ENCODE measurements at regions not wholly inside any gene's neighbourhood (a gene's known extent, or its start where the extent isn't known, plus 50 kb on each side); places are given as distances from the start of the nearest gene placed in this dataset.

DNA sequence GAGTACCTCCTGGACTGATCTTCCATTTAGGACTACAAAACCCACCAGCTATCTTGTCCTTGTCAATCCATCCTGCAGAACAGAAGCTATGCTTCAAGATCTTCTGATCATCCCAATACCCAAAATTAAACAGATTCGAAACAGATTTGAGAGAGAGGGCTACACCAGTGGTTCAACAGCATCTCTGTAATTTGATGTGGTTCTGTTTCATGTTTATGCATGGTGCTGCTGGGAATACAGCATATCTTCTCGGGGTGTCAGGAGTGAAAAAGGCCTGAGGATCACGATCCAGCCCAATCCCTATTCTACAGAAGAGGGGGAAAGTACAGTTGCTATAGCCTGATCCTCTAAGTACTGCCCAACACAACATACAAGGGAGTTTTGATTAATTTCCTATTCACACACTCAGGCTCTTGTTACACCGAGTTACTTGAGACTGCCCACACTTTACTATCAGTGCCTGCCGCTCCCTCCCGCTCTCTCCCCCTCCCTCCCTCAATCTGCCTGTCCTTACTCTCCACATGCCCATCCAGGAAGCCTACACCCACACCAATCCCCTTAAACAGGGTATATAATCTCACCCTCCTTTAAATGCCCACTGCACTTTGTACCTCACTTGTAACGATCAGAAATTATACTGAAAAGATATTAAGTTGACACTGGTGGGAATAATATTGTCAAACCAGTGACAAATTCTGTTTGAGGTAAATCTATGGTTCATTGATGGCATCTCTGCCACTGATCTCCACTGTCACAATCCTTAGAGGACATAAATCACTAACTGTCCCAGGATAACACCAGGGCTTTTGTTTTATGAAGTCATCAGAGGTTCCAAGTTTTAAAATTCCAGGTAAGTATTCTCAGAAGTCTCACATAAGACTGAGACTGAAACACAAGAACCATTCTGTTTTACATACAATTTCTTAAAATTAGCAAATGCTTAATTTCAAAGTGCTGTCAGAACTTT lies 89.3 kb upstream of the PLEKHM1 start (continued):
- TF ChIP-seq, protein P1, sequence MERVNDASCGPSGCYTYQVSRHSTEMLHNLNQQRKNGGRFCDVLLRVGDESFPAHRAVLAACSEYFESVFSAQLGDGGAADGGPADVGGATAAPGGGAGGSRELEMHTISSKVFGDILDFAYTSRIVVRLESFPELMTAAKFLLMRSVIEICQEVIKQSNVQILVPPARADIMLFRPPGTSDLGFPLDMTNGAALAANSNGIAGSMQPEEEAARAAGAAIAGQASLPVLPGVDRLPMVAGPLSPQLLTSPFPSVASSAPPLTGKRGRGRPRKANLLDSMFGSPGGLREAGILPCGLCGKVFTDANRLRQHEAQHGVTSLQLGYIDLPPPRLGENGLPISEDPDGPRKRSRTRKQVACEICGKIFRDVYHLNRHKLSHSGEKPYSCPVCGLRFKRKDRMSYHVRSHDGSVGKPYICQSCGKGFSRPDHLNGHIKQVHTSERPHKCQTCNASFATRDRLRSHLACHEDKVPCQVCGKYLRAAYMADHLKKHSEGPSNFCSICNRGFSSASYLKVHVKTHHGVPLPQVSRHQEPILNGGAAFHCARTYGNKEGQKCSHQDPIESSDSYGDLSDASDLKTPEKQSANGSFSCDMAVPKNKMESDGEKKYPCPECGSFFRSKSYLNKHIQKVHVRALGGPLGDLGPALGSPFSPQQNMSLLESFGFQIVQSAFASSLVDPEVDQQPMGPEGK (tag by site-specific recombination; IDR thresholded peaks at IDR 0.05), result peak; percentile 61
- peak; percentile 99 for TF ChIP-seq MZF1 (tag by site-specific recombination; IDR thresholded peaks at IDR 0.05; ENCODE audit: borderline replicate concordance)
- TF ChIP-seq SP7 (tag by site-specific recombination; IDR thresholded peaks at IDR 0.05), result peak; percentile 87
- TF ChIP-seq ZNF335 (tag by site-specific recombination; conservative IDR thresholded peaks at IDR 0.05), result peak; percentile 35
- no peak for TF ChIP-seq ZNF510 (tag by site-specific recombination; IDR thresholded peaks at IDR 0.05; ENCODE audit: insufficient replicate concordance)
- no peak for TF ChIP-seq ZNF514 (tag by site-specific recombination; IDR thresholded peaks at IDR 0.05)
- TF ChIP-seq ZNF658 (tag by site-specific recombination; IDR thresholded peaks at IDR 0.05), result no peak
- TF ChIP-seq ZNF670 (tag by site-specific recombination; IDR thresholded peaks at IDR 0.05; ENCODE audit: low read depth), result no peak
- TF ChIP-seq ZNF202 (tag by site-specific recombination; IDR thresholded peaks at IDR 0.05; ENCODE audit: borderline replicate concordance), result no peak
- TF ChIP-seq ZBTB48 (tag by site-specific recombination; IDR thresholded peaks at IDR 0.05), result 0 out of 2 replicates have a peak, but pooled peaks have one; percentile 32
- no peak for TF ChIP-seq ZNF221 (tag by site-specific recombination; IDR thresholded peaks at IDR 0.05; ENCODE audit: borderline replicate concordance)
- no peak for TF ChIP-seq ZNF112 (tag by site-specific recombination; IDR thresholded peaks at IDR 0.05)
- no peak for TF ChIP-seq ZNF624 (tag by site-specific recombination; IDR thresholded peaks at IDR 0.05)
- TF ChIP-seq, protein P2, sequence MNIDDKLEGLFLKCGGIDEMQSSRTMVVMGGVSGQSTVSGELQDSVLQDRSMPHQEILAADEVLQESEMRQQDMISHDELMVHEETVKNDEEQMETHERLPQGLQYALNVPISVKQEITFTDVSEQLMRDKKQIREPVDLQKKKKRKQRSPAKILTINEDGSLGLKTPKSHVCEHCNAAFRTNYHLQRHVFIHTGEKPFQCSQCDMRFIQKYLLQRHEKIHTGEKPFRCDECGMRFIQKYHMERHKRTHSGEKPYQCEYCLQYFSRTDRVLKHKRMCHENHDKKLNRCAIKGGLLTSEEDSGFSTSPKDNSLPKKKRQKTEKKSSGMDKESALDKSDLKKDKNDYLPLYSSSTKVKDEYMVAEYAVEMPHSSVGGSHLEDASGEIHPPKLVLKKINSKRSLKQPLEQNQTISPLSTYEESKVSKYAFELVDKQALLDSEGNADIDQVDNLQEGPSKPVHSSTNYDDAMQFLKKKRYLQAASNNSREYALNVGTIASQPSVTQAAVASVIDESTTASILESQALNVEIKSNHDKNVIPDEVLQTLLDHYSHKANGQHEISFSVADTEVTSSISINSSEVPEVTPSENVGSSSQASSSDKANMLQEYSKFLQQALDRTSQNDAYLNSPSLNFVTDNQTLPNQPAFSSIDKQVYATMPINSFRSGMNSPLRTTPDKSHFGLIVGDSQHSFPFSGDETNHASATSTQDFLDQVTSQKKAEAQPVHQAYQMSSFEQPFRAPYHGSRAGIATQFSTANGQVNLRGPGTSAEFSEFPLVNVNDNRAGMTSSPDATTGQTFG (tag by site-specific recombination; IDR thresholded peaks at IDR 0.05; ENCODE audit: borderline replicate concordance), result no peak
- TF ChIP-seq EGR2 (tag by site-specific recombination; IDR thresholded peaks at IDR 0.05; ENCODE audit: low read depth), result peak; percentile 96
- no peak for TF ChIP-seq ZNF623 (tag by site-specific recombination; IDR thresholded peaks at IDR 0.05)
- TF ChIP-seq, protein P3, sequence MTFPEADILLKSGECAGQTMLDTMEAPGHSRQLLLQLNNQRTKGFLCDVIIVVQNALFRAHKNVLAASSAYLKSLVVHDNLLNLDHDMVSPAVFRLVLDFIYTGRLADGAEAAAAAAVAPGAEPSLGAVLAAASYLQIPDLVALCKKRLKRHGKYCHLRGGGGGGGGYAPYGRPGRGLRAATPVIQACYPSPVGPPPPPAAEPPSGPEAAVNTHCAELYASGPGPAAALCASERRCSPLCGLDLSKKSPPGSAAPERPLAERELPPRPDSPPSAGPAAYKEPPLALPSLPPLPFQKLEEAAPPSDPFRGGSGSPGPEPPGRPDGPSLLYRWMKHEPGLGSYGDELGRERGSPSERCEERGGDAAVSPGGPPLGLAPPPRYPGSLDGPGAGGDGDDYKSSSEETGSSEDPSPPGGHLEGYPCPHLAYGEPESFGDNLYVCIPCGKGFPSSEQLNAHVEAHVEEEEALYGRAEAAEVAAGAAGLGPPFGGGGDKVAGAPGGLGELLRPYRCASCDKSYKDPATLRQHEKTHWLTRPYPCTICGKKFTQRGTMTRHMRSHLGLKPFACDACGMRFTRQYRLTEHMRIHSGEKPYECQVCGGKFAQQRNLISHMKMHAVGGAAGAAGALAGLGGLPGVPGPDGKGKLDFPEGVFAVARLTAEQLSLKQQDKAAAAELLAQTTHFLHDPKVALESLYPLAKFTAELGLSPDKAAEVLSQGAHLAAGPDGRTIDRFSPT (tag by site-specific recombination; IDR thresholded peaks at IDR 0.05), result peak; percentile 81
- TF ChIP-seq ZNF664 (tag by site-specific recombination; IDR thresholded peaks at IDR 0.05), result no peak
- no peak for TF ChIP-seq ZNF596 (tag by site-specific recombination; IDR thresholded peaks at IDR 0.05)
- no peak for TF ChIP-seq ZNF558 (tag by site-specific recombination; IDR thresholded peaks at IDR 0.05)
- TF ChIP-seq, protein P4, sequence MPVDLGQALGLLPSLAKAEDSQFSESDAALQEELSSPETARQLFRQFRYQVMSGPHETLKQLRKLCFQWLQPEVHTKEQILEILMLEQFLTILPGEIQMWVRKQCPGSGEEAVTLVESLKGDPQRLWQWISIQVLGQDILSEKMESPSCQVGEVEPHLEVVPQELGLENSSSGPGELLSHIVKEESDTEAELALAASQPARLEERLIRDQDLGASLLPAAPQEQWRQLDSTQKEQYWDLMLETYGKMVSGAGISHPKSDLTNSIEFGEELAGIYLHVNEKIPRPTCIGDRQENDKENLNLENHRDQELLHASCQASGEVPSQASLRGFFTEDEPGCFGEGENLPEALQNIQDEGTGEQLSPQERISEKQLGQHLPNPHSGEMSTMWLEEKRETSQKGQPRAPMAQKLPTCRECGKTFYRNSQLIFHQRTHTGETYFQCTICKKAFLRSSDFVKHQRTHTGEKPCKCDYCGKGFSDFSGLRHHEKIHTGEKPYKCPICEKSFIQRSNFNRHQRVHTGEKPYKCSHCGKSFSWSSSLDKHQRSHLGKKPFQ (tag by site-specific recombination; IDR thresholded peaks at IDR 0.05), result peak; percentile 94
- TF ChIP-seq, protein P5, sequence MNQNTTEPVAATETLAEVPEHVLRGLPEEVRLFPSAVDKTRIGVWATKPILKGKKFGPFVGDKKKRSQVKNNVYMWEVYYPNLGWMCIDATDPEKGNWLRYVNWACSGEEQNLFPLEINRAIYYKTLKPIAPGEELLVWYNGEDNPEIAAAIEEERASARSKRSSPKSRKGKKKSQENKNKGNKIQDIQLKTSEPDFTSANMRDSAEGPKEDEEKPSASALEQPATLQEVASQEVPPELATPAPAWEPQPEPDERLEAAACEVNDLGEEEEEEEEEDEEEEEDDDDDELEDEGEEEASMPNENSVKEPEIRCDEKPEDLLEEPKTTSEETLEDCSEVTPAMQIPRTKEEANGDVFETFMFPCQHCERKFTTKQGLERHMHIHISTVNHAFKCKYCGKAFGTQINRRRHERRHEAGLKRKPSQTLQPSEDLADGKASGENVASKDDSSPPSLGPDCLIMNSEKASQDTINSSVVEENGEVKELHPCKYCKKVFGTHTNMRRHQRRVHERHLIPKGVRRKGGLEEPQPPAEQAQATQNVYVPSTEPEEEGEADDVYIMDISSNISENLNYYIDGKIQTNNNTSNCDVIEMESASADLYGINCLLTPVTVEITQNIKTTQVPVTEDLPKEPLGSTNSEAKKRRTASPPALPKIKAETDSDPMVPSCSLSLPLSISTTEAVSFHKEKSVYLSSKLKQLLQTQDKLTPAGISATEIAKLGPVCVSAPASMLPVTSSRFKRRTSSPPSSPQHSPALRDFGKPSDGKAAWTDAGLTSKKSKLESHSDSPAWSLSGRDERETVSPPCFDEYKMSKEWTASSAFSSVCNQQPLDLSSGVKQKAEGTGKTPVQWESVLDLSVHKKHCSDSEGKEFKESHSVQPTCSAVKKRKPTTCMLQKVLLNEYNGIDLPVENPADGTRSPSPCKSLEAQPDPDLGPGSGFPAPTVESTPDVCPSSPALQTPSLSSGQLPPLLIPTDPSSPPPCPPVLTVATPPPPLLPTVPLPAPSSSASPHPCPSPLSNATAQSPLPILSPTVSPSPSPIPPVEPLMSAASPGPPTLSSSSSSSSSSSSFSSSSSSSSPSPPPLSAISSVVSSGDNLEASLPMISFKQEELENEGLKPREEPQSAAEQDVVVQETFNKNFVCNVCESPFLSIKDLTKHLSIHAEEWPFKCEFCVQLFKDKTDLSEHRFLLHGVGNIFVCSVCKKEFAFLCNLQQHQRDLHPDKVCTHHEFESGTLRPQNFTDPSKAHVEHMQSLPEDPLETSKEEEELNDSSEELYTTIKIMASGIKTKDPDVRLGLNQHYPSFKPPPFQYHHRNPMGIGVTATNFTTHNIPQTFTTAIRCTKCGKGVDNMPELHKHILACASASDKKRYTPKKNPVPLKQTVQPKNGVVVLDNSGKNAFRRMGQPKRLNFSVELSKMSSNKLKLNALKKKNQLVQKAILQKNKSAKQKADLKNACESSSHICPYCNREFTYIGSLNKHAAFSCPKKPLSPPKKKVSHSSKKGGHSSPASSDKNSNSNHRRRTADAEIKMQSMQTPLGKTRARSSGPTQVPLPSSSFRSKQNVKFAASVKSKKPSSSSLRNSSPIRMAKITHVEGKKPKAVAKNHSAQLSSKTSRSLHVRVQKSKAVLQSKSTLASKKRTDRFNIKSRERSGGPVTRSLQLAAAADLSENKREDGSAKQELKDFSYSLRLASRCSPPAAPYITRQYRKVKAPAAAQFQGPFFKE (tag by site-specific recombination; IDR thresholded peaks at IDR 0.05; ENCODE audit: borderline replicate concordance), result no peak
- TF ChIP-seq ZNF600 (tag by site-specific recombination; IDR thresholded peaks at IDR 0.05), result peak; percentile 93
- no peak for TF ChIP-seq BCL11A (tag by site-specific recombination; IDR thresholded peaks at IDR 0.05; ENCODE audit: low read depth)
- no peak for TF ChIP-seq ZIC2 (tag by site-specific recombination; IDR thresholded peaks at IDR 0.05)

Data from HEK293 (cell line).